Fibroblast of lung (primary cell): ENCODE measurements at regions not wholly inside any gene's neighbourhood (a gene's known extent, or its start where the extent isn't known, plus 50 kb on each side); places are given as distances from the start of the nearest gene placed in this dataset.

Source experiments
- DNase-seq, 2 donors: peaks; one replicate each; pipeline versions ENCODE4 v3.0.0 to v3.0.0-alpha.2; 2010; ENCODE audit warnings: low read depth in 2 of 2
- H2AFZ ChIP-seq: 2 replicates; pipeline ENCODE4 v1.5.1; 2012; ENCODE audit warnings: low read length, control low read depth, inconsistent platforms
- H3K27ac ChIP-seq: 2 replicates; pipeline ENCODE4 v1.5.1; 2011; ENCODE audit warnings: low read length, control low read depth; ENCODE audit not compliant: insufficient read depth
- H3K27me3 ChIP-seq: 2 replicates; pipeline ENCODE4 v1.5.1; 2011; ENCODE audit warnings: mild to moderate bottlenecking, low read length; ENCODE audit not compliant: control insufficient read depth, insufficient read depth
- H3K36me3 ChIP-seq: 2 replicates; pipeline ENCODE4 v1.5.1; 2011; ENCODE audit warnings: low read length; ENCODE audit not compliant: control insufficient read depth, insufficient read depth
- H3K4me1 ChIP-seq: 2 replicates; pipeline ENCODE4 v1.5.1; 2011; ENCODE audit warnings: low read length; ENCODE audit not compliant: control insufficient read depth, insufficient read depth; ENCODE audit errors: extremely low read depth
- H3K4me2 ChIP-seq: 2 replicates; pipeline ENCODE4 v1.5.1; 2011; ENCODE audit warnings: low read length, control low read depth; ENCODE audit not compliant: insufficient read depth; ENCODE audit errors: extremely low read depth
- H3K4me3 ChIP-seq, 4 experiments: fragments of 200-600 bp in 1 of 4; sonication (generic) in 1 of 4; replicated peaks in 1 of 4; 2 replicates each; pipeline ENCODE4 v1.5.1; 2011 to 2016; ENCODE audit warnings: low read length in 4 of 4, low read depth in 3 of 4, mild to moderate bottlenecking in 3 of 4, control low read depth in 2 of 4, inconsistent platforms in 1 of 4, mixed read lengths in 1 of 4; ENCODE audit not compliant: insufficient read depth in 1 of 4; ENCODE audit errors: control extremely low read depth in 1 of 4
- H3K79me2 ChIP-seq: 2 replicates; pipeline ENCODE4 v1.5.1; 2012; ENCODE audit warnings: mild to moderate bottlenecking, low read length, inconsistent platforms; ENCODE audit not compliant: control insufficient read depth, insufficient read depth
- H3K9ac ChIP-seq: 2 replicates; pipeline ENCODE4 v1.5.1; 2011; ENCODE audit warnings: mild to moderate bottlenecking, low read length, control low read depth; ENCODE audit not compliant: insufficient read depth
- H3K9me3 ChIP-seq: 2 replicates; pipeline ENCODE4 v1.5.1; 2012; ENCODE audit warnings: low read depth, low read length; ENCODE audit not compliant: control insufficient read depth, insufficient read depth
- H4K20me1 ChIP-seq: 2 replicates; pipeline ENCODE4 v1.5.1; 2011; ENCODE audit warnings: low read length; ENCODE audit not compliant: control insufficient read depth, insufficient read depth; ENCODE audit errors: extremely low read depth
- CTCF ChIP-seq, 2 donors: IDR thresholded peaks in 1 of 2; conservative IDR thresholded peaks in 1 of 2; 1 replicate in 1 of 2; 2 replicates in 1 of 2; pipeline ENCODE4 v1.5.1; 2011 to 2012; ENCODE audit warnings: low read length in 2 of 2, control low read depth in 1 of 2, inconsistent platforms in 1 of 2, low read depth in 1 of 2, mild to moderate bottlenecking in 1 of 2
- EZH2 ChIP-seq: IDR thresholded peaks from 2 replicates; pipeline ENCODE4 v1.5.1; 2012; ENCODE audit warnings: low read length, control low read depth, mild to moderate bottlenecking; ENCODE audit errors: missing control alignments

- Histone ChIP-seq H3K79me2 (no peaks in the 10 kb centered on the region), H4K20me1 (no peaks in the 10 kb centered on the region), H3K9ac (no peak overlapping the region), H3K36me3 (no peaks in the 10 kb centered on the region), H2AFZ (no peak overlapping the region), H3K4me1 (peaks cover 2% of the 10 kb centered on the region), H3K4me3 (no peak overlapping the region), H3K27me3 (no peaks in the 10 kb centered on the region), H3K27ac (no peak overlapping the region), H3K9me3 (no peaks in the 10 kb centered on the region), H3K4me2 (no peak overlapping the region)
- no peak for TF ChIP-seq EZH2
- TF ChIP-seq CTCF (conservative IDR thresholded peaks at IDR 0.05 in 1 of 2, IDR thresholded peaks at IDR 0.05 in 1 of 2; ENCODE audit: low read depth in 1 of 2, low read length in 2 of 2) = no peak
- DNase-seq = no peak
Measured at GRCh38 chr7:41568135-41568534, 134.8 kb downstream of the INHBA start.

GRCh38 chr7:41567731-41568114, 135.2 kb downstream of the INHBA start:
- no peak overlapping the region for H3K4me3 ChIP-seq
- H3K4me1 ChIP-seq = no peaks in the 10 kb centered on the region
- H3K9ac ChIP-seq = no peak overlapping the region
- no peak overlapping the region for H3K4me2 ChIP-seq
- no peak overlapping the region for H3K27ac ChIP-seq
- no peaks in the 10 kb centered on the region for H3K27me3 ChIP-seq
- H4K20me1 ChIP-seq = no peaks in the 10 kb centered on the region
- no peak for TF ChIP-seq EZH2
- TF ChIP-seq CTCF (conservative IDR thresholded peaks at IDR 0.05 in 1 of 2, IDR thresholded peaks at IDR 0.05 in 1 of 2; ENCODE audit: low read depth in 1 of 2, low read length in 2 of 2) = no peak
- DNase-seq = peak in 1 of 2 donors; percentile 31
- H3K36me3 ChIP-seq = no peaks in the 10 kb centered on the region
- no peaks in the 10 kb centered on the region for H3K9me3 ChIP-seq
- H3K79me2 ChIP-seq = no peaks in the 10 kb centered on the region
- H2AFZ ChIP-seq = no peak overlapping the region

DNA sequence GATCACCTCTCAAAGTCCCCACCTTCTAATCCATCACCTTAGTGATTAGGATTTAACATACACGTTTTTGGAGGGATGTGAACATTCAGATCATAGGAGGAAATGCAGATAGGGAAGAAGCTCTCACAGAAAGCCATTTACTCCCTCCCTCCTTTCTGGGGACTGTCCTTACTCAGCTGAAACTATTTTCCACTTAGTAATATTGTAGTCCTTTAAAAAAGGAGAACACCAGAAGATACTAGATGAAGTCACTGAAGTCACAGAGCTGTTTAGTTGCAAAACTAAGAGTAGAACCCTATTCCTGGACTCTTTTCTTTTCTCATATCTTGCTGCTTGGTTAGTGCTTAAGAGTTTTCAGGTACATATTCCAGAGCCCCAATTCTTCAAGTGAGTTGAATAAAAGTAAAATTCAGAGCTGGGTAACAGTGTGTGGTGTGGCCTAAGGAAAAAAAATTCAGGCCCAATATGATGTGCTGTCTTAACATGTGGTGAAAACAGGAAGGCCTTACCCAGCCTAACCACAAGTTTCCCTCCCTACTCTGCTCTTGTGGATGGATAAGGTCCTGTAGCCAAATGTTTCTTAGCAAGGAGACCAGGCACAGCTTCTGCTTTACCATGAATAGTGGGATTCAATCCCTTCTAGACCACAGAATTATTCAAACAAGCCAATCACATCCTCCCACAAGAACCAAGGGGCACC, 135.7 kb downstream of the INHBA start:
- no peak overlapping the region for H3K27ac ChIP-seq
- H3K79me2 ChIP-seq = no peaks in the 10 kb centered on the region
- no peaks in the 10 kb centered on the region for H3K36me3 ChIP-seq
- no peaks in the 10 kb centered on the region for H3K9me3 ChIP-seq
- peak in 1 of 2 donors; percentile 39 for DNase-seq
- TF ChIP-seq EZH2 (no peak), CTCF (conservative IDR thresholded peaks at IDR 0.05 in 1 of 2, IDR thresholded peaks at IDR 0.05 in 1 of 2; ENCODE audit: low read depth in 1 of 2, low read length in 2 of 2) (no peak)
- H4K20me1 ChIP-seq = no peaks in the 10 kb centered on the region
- H3K9ac ChIP-seq = no peak overlapping the region
- H2AFZ ChIP-seq = no peak overlapping the region
- H3K4me1 ChIP-seq = no peaks in the 10 kb centered on the region
- no peak overlapping the region for H3K4me2 ChIP-seq
- no peaks in the 10 kb centered on the region for H3K27me3 ChIP-seq
- no peak overlapping the region for H3K4me3 ChIP-seq
